Muscle of arm (tissue), 1 donor: ENCODE measurements at regions not wholly inside any gene's neighbourhood (a gene's known extent, or its start where the extent isn't known, plus 50 kb on each side); places are given as distances from the start of the nearest gene placed in this dataset.
"Not testable (repeated sequence)": the region's sequence is repeated elsewhere in the genome, so short reads cannot be mapped to it uniquely, and the experiment has no call there.

Experiments
- DNase-seq: peaks from one replicate; pipeline ENCODE4 v3.0.0-alpha.2; 2013

GRCh38 chr7:32681174-32681518 is 185.9 kb downstream of the AVL9 start:
- no peak for DNase-seq

DNA sequence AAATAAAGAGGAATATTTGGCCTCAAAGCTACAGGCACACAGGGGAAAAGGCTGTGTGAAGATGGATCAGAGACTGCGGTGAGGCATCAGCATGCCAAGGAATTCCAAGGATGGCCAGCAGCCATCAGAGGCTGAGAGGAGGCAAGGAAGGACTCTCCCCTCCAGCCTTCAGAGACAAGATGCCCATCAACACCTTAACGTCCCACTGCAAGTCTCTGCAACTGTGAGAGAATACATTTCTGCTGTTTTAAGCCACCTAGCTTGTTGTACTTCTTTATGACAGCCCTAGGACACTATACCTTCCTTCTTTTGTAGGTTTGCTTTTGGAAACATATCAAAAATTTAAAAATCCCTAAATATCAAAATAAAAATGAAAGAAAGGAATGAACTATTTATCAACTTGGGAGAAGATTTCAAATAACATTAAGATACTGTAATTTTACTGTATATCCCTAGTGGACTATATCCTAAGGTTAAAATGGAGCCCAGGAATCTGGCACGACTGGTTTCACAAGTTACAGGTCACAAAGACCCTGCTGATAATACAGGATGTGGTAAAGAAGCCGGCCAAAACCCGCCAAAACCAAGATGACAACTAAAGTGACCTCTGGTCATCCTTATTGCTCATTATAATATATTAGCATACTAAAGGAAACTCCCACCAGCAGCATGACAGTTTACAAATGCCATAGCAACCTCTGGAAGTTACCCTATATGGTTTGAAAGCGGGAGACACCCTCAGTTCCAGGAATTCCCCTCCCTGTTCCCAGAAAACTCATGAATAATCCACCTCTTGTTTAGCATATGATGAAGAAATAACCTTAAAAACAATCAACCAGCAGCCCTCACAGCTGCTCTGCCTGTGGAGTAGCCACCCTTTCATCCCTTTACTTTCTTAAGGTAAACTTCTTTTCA is 185.2 kb downstream of the AVL9 start:
- DNase-seq = no peak

GRCh38 chr7:32679192-32679591 is 183.9 kb downstream of the AVL9 start:
- no peak for DNase-seq

DNA sequence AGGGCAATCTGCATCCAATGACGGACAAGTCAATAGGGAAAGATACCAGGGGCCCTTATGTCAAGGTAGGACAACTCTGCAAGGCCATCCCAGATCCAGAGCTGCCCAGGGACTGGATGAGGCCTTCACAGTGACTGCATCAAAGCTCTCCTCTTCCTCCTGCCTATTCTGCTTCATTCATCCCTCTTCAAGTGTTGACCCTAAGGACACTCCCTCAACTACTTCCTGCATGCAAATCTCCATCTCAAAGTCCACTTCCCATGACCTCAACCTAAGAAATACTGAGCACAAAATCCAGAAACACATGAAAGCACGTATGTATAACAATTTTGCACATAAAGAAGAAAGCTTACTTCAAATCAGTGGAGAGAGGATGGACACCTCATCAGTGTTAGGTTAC is 182.3 kb downstream of the AVL9 start:
- no peak for DNase-seq

- DNase-seq = no peak
Measured at GRCh38 chr7:32676249-32676941, 181.1 kb downstream of the AVL9 start.

DNA sequence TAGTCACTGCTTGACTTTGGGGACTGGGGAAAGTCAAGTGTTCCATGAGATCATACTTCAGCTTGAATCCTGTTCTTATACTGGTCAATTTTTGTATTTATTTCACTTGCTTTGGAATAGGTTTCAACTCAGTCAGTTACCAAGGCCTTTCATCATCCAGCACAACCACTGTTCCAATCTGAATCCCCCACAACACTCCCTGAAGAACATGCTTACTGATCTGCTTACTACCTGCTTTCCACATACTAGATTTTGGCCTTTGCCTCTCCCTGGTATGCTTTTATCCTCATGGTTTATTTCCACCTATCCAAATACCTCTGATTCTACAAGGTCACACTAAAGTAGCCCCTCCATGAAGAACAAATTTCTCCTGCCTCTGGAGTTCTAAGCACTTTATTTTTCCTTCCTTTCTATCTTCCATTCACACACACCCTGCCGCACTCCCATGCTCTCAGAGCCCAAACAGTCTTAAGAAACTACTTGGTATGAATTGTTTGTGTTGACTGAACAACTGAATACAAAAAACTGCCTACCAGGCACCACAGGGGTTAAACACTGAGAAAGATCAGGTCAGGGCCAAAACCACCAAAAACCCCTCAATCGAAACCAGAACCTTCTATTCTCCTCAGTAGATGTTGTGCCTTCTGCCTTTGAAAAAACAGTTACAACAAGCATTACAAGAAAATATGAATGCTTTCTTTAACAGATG is 178.1 kb downstream of the AVL9 start:
- no peak for DNase-seq

GRCh38 chr7:32670110-32671025 is 175.1 kb downstream of the AVL9 start:
- no peak for DNase-seq

- not testable (repeated sequence) for DNase-seq
Measured at GRCh38 chr7:32669173-32669870, 174.0 kb downstream of the AVL9 start.

DNA sequence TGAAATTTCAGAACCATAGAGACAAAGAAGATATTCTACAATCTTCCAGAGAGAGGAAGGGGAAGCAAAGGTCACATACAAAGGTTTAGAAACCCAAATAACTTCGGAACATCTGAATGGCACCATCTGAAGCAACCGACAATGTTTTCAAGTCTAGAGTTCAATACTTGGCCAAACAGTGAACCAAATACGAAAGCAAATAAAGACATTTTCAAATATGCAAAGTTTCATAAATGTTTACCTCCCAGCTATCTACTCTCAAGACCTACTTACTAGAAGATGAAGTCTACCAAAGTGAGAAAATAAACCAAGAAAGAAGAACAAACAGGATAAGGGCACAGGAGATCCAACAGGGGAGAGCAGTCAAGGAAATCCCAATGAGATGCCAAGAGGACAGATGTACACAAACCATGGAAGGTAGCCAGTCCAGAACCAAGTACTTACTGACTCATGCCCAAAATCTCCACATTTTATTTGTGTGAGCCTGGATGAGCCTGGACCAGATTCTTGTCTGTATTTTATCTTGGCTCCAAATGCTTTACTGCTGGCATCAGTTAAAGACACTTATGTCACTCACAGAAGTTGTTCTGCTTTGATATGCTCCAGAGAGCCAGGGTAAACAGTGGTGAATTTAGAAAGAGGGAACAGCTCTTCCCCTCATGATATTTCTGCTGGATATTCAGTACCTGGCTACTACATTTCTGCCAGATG is 173.3 kb downstream of the AVL9 start:
- DNase-seq = not testable (repeated sequence)

GRCh38 chr7:32667586-32667985 is 172.3 kb downstream of the AVL9 start:
- DNase-seq = not testable (repeated sequence)

DNA sequence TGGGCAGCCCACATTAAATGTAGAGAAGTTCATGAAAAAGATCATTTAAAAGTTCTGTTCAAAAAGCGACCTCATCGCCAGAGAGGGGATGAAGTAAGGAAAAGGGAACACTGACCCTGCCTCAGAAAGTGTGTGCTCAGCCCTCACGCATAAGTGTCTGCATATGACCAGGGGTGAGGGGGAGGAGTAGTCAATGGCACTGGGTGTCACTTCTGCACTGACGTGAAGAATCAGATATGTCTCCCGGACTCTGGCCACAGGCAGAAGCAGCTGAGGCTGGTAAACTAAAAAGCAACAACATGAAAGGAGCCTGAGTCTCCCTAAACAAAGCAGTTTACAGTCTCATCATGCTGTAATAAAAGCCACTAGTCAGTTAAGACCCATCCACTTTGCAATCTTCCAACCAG is 168.5 kb downstream of the AVL9 start:
- DNase-seq = not testable (repeated sequence)

- not testable (repeated sequence) for DNase-seq
Measured at GRCh38 chr7:32662509-32662908, 167.2 kb downstream of the AVL9 start.

- no peak for DNase-seq
Measured at GRCh38 chr7:32661929-32662328, 166.6 kb downstream of the AVL9 start.

DNA sequence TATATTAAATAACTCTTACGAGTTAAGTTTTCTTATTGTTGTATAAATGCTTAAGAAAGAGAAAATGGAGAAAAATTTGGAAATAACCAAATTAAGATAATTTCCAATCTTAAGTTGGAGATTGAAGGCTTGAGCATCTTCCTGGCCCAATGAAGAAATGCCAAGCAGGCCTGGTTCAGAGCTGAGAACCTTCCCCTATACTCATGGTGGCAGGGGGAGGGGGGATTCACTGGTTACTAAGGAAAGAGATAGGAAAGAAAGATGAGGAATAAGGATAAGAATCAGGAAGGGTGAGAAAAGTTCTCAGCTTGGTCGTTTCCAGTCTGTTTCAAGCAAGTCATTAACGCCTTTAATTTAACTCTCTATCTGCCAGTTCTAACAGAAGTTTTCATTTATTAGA is 166.2 kb downstream of the AVL9 start:
- DNase-seq = no peak

GRCh38 chr7:32660936-32661335 is 165.6 kb downstream of the AVL9 start:
- no peak for DNase-seq

GRCh38 chr7:32659853-32660252 is 164.6 kb downstream of the AVL9 start:
- no peak for DNase-seq

GRCh38 chr7:32658467-32658869 is 163.2 kb downstream of the AVL9 start:
- DNase-seq = no peak

DNA sequence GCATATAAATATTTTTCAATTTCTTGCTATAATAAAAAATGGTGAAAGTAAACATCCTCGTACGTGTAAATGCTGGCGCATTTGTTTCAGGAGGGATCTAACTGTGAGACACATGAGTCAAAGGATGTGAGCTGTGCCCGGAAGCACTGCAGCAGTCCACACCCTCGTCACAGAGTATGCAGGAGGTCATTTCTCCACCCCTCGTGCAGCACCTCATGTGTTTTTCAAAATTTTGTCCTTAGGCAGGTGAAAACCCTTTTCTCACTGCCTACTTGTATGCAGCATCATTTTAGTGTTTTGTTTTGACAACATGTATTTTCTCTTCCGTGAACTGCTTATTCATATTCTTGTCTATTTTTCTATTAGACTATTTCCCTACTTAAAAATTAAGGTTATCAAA is 162.7 kb downstream of the AVL9 start:
- DNase-seq = no peak

DNA sequence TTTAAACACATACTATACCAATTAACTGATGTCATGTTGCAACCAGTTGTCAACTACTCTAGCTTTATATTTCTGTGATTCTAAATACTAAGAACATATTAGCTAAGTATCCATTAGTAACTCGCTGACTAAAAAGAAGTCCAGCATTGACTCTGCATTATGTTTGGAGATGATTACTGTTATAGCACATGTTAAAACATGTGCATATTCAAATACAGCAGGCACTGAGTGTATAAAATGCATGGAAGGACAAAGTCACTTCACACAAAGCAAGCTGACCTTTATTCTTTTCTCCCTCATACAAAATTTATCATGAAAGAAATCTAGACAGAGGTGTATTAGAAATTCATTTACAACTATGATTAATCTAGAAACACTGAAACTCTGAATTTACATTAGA is 159.3 kb downstream of the AVL9 start:
- DNase-seq = not testable (repeated sequence)

DNA sequence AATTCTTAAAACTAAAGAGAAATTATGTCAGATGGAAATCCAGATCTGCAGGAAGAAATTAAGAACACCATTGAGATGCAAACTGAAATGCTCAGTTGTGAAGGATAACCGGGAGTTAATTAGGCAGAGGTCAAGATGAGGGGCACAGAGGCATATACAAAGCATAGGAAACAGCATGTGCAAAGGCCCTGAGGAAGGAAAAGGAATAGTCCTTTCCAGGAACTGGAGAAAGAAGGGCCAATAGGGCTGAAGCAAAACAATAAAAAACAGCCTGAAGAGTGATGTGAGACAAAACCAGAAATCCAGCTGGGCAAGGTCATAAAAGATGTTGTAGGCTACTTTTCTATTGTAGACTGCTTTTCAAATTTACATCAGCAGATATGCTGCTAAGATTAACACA is 155.1 kb downstream of the AVL9 start:
- not testable (repeated sequence) for DNase-seq
